Colonic mucosa (tissue), 4 donors: ENCODE measurements at regions not wholly inside any gene's neighbourhood (a gene's known extent, or its start where the extent isn't known, plus 50 kb on each side); places are given as distances from the start of the nearest gene placed in this dataset.

Experiments
- DNase-seq: peaks from one replicate; pipeline ENCODE4 v3.0.0-alpha.2; 2020
- H3K27ac ChIP-seq: fragments of 200-600 bp; one replicate; pipeline ENCODE4 v1.8.0; 2021
- H3K27me3 ChIP-seq: fragments of 200-600 bp; one replicate; pipeline ENCODE4 v1.8.0; 2021
- H3K36me3 ChIP-seq: fragments of 200-600 bp; one replicate; pipeline ENCODE4 v1.8.0; 2021
- H3K4me1 ChIP-seq: fragments of 200-600 bp; one replicate; pipeline ENCODE4 v1.8.0; 2021; ENCODE audit warnings: mild to moderate bottlenecking
- H3K4me3 ChIP-seq: fragments of 200-600 bp; one replicate; pipeline ENCODE4 v1.8.0; 2021
- H3K9ac ChIP-seq, 2 donors: one replicate each; pipeline ENCODE4 v1.7.0; 2013; ENCODE audit warnings: control low read depth in 2 of 2, low read depth in 2 of 2, low read length in 2 of 2
- H3K9me3 ChIP-seq: fragments of 200-600 bp; one replicate; pipeline ENCODE4 v1.8.0; 2021
- CTCF ChIP-seq: fragments of 200-600 bp; IDR thresholded peaks from one replicate; pipeline ENCODE4 v1.8.0; 2022; ENCODE audit warnings: antibody characterized with exemption, mild to moderate bottlenecking
- intact Hi-C: fragments of 100-400 bp; cut with DNase I; formaldehyde crosslinking; loops from one replicate; pipeline ENCODE4 v1.14.1; 2022
- donor health status: healthy.
- donor health status: DM: no; HTN: no; CAD: no.
- donor health status: DM: no; HTN: no; CAD: no.

GRCh38 chr7:33806298-33807154, 98.8 kb upstream of the BMPER start:
- TF ChIP-seq CTCF: no peak
- no peaks in the 10 kb centered on the region for H3K36me3 ChIP-seq
- no peaks in the 10 kb centered on the region for H3K4me1 ChIP-seq
- H3K27ac ChIP-seq: no peak overlapping the region
- no peak overlapping the region for H3K4me3 ChIP-seq
- no peaks in the 10 kb centered on the region for H3K9me3 ChIP-seq
- no peaks in the 10 kb centered on the region for H3K27me3 ChIP-seq
- no peak for DNase-seq
- intact Hi-C loops: no loop called here
- H3K9ac ChIP-seq: no peak overlapping the region

DNA sequence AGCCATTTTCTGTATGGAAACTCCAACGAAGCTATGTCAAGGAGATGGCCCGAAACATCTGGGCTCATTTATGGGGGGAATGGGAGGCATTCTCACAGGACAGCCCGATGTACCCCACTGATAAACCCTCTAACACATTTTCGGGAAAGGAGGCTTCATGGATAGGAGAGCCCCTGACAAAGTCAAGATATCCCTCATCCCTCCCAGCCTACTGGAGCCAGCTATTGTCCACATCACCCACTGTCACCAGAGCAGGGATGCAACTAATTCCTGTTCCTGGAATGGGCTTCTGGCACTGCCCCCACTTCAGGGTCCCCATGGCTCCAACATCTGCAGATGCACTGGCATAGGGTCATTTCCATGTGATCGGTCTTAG, 98.2 kb upstream of the BMPER start:
- intact Hi-C loops: no loop called here
- no peak for DNase-seq
- H3K4me1 ChIP-seq: no peaks in the 10 kb centered on the region
- no peaks in the 10 kb centered on the region for H3K27me3 ChIP-seq
- TF ChIP-seq CTCF: no peak
- no peak overlapping the region for H3K4me3 ChIP-seq
- no peak overlapping the region for H3K9ac ChIP-seq
- H3K9me3 ChIP-seq: no peaks in the 10 kb centered on the region
- H3K36me3 ChIP-seq: no peaks in the 10 kb centered on the region
- no peak overlapping the region for H3K27ac ChIP-seq

DNA sequence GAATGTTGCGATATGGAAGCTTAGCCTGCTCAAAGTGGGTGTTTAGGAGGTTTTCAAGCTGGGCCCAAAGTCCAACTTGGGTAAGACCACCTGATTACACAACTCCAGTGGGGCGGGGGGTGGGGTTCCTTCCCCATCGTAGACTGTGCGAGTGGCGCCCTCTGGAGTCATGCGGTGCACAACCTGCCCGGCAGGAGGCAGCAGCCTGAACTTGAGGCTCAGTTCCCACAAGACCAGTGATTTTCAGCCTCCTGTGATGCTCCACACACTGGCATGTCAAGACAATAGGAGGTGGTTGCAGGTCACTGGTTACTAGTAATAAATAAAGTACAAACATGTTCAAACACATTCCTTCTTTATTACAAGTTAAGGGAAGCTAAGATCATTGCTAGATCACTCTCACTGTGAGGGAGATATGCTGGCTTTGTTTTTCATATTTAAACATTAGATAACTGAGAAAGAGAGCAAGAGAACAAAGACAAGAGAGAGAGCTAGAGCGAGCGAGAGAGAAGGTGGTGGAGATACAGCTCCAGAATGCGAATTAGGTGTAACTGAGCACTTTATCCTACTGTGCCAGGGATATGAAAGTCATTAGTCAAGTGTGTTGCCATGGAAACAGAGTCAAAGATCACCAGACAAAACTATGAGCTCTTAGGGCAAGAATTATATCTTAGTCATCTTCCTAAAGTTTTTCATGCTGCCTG, 97.4 kb upstream of the BMPER start:
- no peak overlapping the region for H3K4me3 ChIP-seq
- H3K27me3 ChIP-seq: no peaks in the 10 kb centered on the region
- H3K4me1 ChIP-seq: no peaks in the 10 kb centered on the region
- H3K9ac ChIP-seq: no peak overlapping the region
- no peaks in the 10 kb centered on the region for H3K36me3 ChIP-seq
- peak; percentile 37 for DNase-seq
- intact Hi-C loops: no loop called here
- no peak overlapping the region for H3K27ac ChIP-seq
- peak; percentile 24 for TF ChIP-seq CTCF
- H3K9me3 ChIP-seq: no peaks in the 10 kb centered on the region

GRCh38 chr7:33809228-33809627, 96.1 kb upstream of the BMPER start:
- intact Hi-C loops: no loop called here
- DNase-seq: no peak
- Histone ChIP-seq H3K36me3 (no peaks in the 10 kb centered on the region), H3K27ac (no peak overlapping the region), H3K4me1 (no peaks in the 10 kb centered on the region), H3K27me3 (no peaks in the 10 kb centered on the region), H3K4me3 (no peak overlapping the region), H3K9ac (no peak overlapping the region), H3K9me3 (no peaks in the 10 kb centered on the region)
- no peak for TF ChIP-seq CTCF

- H3K9ac ChIP-seq: no peak overlapping the region
- H3K9me3 ChIP-seq: no peaks in the 10 kb centered on the region
- H3K4me1 ChIP-seq: no peaks in the 10 kb centered on the region
- H3K27ac ChIP-seq: no peak overlapping the region
- H3K4me3 ChIP-seq: no peak overlapping the region
- H3K27me3 ChIP-seq: no peaks in the 10 kb centered on the region
- no peak for DNase-seq
- intact Hi-C loops: no loop called here
- no peak for TF ChIP-seq CTCF
- no peaks in the 10 kb centered on the region for H3K36me3 ChIP-seq
Measured at GRCh38 chr7:33810356-33810755, 95.0 kb upstream of the BMPER start.
